GM19238 (cell line): ENCODE measurements at regions not wholly inside any gene's neighbourhood (a gene's known extent, or its start where the extent isn't known, plus 50 kb on each side); places are given as distances from the start of the nearest gene placed in this dataset.

Experiments
- DNase-seq: peaks from one replicate; pipeline ENCODE4 v3.0.0; 2011; ENCODE audit warnings: low spot score; ENCODE audit not compliant: insufficient read length

DNA sequence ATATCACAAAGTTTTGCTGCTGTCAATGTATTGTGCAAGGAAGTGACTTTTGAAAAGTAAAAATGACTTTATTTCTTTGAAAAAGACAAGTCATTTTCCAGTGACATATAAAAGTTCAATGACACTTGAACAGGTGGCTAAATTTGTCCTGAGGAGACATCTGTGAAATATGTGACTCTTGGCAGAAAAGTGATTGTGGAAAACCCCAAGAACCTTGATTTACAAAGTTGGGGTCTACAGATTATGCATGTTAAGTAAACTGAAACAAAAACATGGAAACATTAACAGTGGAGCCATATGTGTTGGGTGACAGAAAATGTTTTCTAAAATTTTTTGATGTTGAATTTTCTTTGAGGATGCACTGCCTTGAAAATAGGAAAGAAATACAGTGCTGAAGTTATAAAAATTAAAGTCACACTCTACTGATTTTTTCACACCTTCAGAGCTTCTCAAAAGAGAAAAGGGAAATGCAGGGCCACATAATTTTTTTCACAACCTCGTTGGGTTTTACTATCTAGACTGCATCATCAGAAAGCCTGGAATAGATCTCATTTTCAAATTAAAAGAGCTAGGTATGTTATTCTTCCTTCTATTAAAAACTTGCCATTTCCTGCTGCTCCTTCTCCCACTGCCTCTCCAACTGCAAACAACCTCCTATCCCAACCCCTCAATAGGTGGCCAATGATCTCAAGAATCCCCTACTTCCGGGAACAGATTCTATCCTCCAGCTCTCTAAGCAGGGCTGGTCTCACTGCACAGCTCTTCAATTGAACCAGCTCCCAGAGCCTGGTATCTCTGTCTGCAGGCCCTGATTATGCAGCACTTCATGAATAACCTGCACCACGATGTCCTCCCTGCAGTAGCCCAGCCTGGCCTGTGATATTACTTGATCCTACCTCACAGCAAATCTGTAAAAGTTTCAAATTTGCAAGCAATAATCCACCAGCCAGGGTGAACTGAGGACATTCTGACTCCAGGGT, 570.8 kb upstream of the CPEB2 start:
- no peak for DNase-seq

DNA sequence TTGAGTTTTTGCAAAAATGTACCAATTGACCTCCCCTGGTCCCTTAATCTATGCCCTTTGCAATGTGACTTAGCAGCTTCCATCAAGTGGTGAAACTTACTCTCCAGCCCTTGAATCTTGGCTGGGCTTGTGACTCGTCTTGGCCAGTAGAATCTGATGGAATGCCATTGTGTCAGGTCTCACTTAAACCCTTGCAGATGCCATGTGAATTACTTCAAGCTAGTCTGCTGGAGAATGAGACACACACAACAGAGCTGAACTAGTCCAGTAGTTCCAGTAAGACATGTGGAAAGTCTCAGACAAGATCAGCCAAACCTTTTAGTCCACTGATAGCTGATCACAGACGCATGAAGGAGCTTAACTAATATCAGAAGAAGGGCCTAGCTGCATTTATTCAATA, 567.8 kb upstream of the CPEB2 start:
- DNase-seq: no peak

DNA sequence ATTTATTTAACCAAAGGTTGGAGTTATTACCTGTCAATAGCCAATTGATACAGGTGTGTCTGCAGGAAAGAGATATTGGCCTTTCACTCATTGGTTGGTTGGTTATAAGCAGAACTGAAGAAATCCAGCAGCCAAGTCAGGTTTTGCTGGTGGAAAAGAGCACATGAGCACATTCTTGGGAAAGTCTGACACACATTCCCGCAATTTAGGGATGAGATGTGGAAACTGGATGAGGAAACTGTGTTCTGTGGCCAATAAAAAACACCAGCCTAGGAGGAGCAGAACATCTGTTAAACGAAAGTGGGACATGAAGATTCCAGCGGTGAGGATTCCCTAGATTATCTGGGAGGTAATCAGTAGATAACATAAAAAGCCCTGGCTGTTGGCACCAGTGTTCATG, 567.4 kb upstream of the CPEB2 start:
- no peak for DNase-seq

DNA sequence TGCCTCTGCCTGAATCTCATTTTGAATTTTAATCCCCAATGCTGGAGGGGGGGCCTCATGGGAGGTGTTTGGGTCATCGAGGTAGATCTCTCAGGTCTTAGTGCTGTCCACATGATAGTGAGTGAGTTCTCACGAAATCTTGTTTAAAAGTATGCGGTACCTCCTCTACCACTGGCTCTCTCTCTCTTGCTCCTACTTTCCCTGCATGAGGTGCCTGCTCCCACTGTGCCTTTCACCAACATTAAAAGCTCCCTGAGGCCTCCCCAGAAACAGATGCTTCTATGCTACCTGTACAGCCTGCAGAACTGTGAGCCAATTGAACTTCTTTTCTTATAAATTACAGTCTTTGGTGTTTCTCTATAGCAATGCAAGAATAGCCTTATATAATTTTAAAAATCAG, 560.7 kb upstream of the CPEB2 start:
- DNase-seq: no peak

DNA sequence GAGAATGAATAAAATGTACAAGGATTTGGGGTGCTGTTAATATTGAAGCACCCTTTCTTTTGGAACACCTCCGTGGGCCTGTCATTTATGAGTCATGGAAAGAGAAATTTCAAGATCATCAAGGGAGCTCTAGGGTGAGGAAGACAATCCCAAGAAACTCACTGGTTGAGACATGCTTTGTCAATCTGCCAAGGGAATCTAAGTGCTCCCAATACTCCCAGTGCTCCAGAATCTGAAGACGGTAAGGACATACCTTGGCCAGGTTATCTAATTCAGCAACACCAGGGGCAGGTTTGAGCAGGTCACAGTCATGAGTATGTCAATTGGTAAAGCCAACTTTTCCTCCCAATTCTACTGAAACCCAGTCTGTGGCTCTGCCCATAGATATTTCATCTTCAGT, 556.4 kb upstream of the CPEB2 start:
- DNase-seq: no peak

DNA sequence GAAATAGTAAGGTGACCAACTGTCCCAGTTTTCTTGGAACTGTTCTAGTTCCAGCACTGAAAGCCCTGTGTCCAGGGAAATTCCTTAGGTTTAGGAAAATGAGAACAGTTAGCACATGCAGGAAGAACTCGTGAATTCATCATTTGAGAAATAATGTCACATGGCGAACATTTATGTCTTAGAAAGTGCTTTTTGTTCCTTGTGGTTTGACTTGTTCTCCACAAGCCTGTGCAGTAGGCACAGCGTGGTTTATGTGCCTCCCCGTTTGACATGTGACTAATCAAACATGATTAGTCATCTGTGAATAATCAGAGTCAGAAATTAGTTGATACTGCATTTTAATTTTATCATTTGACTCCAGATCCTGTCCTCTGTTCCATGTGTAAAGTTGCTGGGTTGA, 556.0 kb upstream of the CPEB2 start:
- DNase-seq: no peak

DNA sequence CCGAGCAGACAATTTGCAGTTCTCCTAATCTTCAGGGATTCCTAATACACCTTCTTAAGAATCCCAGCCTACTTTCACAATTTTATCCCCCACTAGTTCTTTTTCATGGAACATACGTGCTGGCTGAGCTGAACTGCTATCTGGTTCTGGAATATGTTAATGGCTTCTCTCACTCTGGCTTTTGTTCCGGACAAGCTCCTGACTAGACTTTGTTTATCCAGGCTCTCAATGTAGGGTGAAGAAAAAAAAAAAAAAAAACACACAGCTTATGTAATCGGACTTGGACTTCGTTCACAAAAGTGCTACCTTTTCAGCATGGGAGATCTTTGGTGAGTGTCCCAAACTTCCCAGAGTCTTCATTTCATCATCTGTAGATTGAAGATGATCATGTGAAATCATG, 555.4 kb upstream of the CPEB2 start:
- no peak for DNase-seq

DNA sequence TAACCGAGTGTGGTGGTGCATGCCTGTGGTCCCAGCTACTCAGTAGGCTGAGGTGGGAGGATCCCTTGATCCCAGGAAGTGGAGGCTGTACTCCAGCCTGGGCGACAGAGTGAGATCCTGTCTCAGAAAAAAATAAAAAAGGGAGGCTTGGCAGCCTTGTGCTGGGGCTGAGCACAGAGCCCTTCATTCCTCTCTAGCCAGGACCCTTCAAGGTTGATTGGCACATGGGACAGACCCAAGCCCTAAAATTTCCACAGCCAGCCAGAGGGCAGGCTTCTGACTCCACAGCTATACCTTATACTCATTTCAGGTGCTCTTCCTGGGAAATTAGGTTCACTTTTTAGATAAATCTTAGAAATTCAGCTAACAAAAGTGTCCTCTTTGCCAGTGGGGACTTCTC, 553.0 kb upstream of the CPEB2 start:
- no peak for DNase-seq

DNA sequence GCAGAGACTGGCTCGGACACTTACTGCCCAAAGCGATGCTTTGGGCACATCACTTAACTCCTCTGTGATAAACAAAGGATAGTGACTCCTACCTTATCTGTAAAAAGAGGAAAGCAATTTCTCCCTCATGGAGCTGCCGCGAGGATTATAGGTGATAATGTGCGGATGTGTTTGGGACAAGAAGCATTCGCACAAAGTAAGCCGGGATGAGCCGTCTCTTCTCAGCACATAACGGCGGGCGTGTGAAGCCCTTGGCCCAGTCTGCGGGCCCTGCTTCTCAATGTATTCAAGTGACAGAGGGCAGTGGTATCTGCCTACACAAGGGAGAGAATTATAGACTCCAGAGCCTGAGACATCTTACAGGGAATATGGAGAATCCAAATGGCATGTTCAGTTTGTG, 550.3 kb upstream of the CPEB2 start:
- no peak for DNase-seq

DNA sequence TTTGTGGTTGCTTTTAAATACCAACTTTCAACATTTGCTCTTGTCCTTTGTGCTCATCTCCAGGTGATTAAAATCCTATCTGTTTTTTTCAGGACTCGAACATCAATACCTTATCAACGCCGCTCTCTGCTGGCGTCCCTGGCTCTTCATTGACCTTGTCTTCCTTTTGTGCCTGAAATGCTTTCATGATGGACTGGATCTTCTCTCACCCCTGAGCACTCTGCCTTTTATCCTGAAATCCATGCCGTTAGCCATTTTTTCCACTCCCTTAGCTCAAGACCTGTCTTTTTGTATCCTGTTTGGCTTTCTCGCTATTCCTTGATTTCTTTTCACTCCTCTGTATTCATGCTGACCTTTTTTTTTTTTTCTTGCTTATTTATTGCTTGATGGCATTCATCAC, 549.5 kb upstream of the CPEB2 start:
- no peak for DNase-seq

DNA sequence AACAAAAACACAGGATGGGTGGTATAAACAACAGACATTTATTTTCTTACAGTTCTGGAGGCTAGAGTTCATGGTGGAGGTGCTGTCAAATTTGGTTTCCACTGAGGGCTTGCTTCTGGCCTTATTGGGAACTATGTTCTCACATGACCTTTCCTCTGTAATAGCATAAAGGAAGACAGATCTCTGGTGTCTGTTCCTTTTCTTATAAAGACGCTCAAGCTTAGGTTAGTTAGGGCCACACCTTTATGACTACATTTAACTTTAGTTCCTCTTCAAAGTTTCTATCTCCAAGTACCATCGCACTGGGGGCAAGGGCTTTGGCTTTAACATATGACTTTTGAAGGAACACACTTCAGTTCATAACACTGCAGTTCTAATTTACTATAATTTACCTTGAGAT, 543.8 kb upstream of the CPEB2 start:
- DNase-seq: no peak

DNA sequence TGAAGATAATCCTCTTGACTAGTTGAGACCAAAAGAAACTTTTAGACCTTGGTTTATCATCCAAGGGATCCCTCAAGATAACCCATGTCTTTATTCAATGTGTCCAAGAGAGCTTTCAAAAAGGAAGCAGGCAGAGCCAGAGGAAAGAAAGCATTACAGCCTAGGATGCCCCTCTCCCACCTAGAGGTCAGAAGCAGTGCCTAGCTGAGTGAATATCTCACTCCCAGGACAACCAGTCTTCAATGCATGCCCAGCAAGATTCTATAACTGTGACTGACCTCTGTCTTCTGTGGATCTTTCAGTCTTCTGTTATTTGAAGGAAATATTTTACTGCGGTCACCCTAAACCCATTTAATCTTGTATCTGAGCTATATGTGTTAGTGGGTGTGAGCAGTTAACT, 537.2 kb upstream of the CPEB2 start:
- DNase-seq: no peak

DNA sequence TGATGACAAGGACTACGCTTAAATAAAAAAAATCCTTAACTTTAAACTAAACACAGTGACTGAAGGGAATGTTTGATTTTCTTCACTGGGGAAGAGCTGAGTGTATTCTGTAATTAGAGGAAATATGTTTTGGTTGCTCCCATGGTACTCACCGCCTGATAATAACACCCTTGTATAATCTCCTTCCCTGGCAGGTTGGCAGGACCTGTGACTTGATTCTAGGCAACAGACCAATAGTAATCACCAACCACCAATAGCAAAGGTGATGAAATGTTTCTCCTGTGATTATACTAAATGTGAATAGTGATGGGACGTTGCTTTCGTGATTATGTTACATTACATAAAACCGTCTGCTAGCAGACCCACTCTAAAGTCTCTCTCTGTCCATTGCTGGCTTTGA, 536.8 kb upstream of the CPEB2 start:
- DNase-seq: no peak

DNA sequence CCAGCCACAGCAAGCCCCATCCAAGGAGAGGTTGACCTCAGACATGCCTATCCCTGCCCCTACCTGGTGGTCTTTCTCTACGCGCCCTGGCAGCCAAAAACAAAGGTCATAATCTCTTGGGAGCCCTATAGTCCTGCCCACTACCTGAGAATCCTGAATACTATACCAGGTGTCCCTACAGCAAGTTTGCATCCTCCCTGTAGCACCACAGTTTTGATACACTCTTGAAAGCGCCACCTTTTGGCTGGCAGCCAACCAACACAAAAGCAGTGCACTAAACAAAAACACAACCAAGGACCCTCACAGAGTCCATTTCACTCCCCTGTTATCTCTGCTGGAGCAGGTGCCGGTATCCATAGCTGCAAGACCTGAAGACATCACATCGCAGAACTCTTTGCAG, 523.8 kb upstream of the CPEB2 start:
- no peak for DNase-seq

DNA sequence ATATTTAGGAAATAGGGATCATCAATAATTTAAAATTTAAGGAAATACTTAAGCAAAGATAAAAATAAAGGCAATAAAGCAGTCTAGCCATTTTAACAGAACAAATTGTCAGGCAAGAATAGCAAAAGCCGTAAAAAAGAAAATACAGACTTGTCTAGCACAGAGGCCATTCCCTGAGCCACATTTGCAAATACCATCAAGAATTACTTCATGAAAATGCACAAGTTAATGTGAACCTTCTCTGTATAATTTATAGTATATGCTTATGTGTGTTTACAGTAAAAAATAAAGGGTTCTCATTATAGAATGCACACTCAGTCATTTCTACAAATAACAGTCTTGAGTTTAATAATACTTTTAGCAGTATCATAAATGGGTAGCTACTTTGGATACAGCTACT, 505.9 kb upstream of the CPEB2 start:
- DNase-seq: no peak

DNA sequence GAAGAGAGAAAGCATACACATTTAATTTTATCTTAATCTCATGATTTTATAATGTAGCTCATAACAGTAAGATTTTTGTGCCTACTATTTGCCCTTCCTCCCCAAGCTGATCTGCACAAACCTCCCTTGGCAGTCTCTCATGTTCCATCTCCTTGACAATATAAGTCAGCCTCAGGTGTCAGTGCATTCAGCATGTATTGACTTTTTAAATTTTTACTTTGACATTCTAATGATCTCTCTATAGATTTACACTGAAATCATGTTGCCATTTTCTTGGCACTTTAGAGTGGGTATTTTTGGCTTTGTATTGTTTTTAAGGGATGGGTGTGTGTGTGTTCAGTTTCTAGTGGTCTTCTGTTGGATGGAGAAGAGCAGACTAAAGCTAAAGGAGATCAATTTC, 505.3 kb upstream of the CPEB2 start:
- DNase-seq: no peak

DNA sequence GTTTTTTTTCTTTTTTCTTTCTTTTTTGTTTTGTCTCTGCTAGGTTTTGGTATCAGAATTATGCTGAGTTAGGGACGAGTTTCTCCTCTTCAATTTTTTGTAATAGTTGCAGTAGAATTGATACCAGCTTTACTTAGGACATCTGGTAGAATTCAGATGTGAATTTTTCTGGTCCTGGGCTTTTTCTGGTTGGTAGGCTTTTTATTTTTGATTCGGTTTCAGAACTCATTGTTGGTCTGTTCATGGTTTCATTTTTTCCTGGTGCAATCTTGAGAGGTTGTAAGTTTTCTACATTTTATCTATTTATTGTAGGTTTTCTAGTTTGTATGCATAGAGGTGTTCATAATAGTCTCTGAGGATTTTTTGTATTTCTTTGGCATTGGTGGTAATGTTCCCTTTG, 498.1 kb upstream of the CPEB2 start:
- no peak for DNase-seq

DNA sequence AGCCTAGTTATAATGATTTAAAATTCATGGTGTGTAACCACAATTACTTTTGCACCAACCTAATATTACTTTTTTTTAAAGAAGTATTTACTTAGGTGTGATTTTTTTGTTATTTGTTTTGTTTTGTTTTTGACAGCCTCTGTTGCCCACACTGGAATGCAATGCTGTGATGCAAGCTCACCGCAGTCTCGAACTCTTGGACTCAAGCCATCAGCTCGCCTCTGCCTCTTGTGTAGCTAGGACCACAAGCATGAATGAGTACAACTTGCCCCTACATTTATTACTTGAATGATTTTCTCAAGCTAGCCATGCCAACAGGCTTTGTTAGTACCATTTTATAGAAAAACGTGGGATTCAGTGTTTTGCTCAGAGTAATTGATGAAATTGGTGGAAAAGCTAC, 488.8 kb upstream of the CPEB2 start:
- DNase-seq: no peak

DNA sequence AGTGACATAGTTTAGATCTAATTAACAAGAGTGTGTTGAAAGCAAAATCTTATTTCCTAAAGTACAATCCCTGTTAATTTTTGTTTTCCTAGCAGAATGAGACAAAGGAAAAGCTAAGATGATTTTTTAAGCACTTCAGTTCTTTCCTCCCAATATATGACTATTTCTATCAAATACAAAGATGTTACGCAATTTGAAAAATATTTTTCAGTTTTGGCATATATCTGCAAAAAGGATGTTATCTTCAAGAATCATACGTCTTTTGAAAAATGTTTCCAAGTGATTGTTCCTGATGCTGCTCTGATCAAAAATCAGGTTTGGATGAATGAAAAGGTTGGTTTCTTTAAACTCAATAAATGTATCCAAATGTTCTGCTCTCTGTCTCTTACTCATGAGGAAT, 486.7 kb upstream of the CPEB2 start:
- DNase-seq: no peak

DNA sequence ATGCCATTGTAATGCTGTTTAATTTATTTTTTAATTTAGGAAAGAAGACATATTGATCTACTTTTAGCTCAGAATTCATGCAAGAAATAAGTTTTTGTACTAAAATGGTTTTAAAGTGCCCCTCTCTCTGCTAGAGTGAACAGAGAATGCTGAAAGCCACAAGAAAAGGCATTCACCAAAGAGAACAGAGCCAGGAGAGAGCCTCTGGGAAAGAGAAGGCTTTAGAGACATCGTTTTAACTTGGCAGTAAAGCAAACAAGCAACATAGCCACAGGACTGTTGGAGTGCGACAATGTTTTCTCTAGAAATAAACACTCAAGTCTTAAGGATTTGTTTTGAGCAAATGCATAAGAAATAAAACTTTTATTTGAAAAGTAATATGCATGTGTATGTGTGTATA, 484.1 kb upstream of the CPEB2 start:
- no peak for DNase-seq

DNA sequence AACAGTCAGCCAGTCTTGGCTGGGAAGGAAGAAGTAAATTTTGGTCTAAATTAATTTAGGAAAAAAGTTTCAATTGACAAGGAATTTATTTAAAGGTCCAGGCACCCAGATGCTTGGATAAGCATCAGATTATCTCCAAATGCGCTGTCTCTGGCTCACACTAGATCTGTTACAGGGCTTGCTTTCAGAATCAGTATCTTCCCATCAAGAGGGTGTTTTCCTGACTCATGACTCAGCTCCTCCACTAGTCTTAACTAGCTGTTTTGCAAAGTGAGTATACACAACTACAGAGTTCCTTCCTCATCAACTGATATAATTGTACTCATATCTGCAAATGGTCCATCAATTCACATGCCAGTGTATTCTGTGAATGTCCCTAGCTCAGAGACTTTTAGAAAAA, 482.1 kb upstream of the CPEB2 start:
- no peak for DNase-seq

DNA sequence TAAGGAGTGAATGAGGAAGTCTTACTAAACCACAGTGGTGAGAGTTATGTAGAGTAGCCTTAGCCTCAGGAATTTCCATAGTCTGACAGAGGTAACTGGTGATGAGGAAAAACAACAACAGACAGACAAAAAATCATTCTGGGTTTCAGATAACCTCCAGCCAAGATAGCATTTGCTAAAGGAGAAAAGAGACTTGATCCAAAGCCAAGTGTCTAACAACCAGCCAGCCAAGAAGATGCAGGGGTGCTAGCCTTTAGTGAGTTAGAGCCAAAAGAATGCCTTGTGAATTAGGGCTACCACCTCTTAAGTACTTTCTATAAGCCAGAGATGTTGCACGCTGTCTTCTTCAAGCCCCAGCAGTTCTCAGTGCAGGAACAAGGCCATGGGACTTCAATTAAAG, 478.0 kb upstream of the CPEB2 start:
- no peak for DNase-seq

DNA sequence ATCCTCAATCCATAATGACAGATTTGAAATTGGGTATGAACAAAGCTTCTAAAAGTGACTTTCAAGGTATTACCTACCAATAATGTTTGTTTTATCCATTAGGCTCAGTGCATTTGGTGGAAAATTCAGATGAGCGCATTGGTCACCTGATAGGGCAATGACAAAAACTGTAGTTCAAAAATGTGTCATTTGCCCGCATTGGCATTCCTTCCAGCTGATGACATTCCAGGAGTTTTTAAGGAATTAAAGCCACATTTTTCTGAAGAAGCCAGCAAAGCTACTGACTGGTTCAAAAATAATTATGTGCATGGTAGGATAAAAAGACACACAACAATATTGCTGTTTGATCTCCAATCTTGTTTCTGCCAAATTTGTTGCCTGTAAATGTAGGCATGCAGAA, 473.4 kb upstream of the CPEB2 start:
- no peak for DNase-seq

DNA sequence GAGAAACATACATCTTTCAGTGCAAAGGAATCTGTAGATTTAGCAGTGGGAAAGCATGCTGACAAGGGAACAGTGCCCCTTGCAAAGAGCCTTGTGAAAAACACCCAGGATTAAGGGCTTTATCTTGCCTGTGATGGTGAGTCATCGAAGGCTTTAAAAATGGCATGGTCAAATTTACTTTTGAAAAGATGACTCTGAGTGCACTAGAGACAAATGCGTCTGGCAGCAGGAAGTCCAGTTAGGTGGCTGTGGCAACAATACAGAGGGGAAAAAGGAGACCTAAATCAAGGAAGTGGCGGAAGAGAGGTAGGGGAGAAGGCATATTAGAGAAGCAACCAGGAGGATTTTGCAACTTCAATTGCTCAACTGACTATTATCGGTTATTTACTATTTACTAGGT, 472.6 kb upstream of the CPEB2 start:
- DNase-seq: no peak
